ENCODE measurements at regions not wholly inside any gene's neighbourhood (a gene's known extent, or its start where the extent isn't known, plus 50 kb on each side); places are given as distances from the start of the nearest gene placed in this dataset.
A peak's percentile ranks its signal among the peaks of the same experiment; 100 is the strongest.
"Not testable (repeated sequence)": the region's sequence is repeated elsewhere in the genome, so short reads cannot be mapped to it uniquely, and the experiment has no call there.

DNA sequence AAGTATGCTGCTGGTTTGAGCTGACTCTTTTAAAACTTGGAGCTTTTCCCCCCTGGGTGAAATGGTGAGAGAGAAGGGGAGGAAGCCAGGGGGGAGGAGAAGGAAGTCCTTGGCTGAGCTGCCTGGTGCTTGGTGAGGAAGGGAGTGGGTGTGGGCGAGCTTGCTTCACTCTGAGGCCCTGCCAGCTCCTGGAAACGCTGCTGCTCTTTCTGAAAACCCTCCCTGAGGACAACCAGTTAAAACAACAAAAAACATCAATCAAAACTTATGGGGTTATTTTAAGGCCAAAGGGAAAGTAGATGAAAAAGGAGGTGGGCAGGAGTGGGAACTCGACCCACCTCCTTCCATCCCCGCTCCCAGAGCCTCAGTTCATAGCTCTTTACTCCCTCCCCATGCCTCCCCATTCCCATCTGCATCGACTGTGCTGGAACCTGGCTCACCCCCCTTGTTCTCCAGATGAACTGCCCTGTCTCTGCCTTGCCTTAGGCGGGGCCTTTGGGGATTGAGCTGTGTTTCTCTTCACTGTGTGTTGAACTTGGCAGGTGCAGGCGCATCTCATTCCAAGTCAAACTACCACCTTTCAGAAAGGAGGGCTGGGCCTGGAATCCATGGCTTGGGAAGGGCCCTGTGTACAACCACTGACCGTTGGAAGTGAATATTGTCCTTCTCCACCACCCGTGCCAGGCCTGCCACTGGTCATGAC lies 166.1 kb downstream of the ZNF621 start:
- no peak overlapping the region for H3K4me3 ChIP-seq (replicated peaks in 1 of 3)
- DNase-seq, result peak; percentile 70 to 75
- 15 to 38% methylated on average over 9 of the region's 9 CpGs for WGBS, 2 donors
- H3K36me3 ChIP-seq, result no peaks in the 10 kb centered on the region
- no peaks in the 10 kb centered on the region for H3K9me3 ChIP-seq
- H3K27ac ChIP-seq, result peak overlapping the region; percentile 42 to 64 (median 44)
- intact Hi-C loops (cut with DNase I), result no loop called here
- H3K27me3 ChIP-seq, result no peaks in the 10 kb centered on the region
- TF ChIP-seq POLR2A (IDR thresholded peaks at IDR 0.05), result no peak
- peaks cover 30 to 44% of the 10 kb centered on the region in 2 donors for H3K4me1 ChIP-seq

DNA sequence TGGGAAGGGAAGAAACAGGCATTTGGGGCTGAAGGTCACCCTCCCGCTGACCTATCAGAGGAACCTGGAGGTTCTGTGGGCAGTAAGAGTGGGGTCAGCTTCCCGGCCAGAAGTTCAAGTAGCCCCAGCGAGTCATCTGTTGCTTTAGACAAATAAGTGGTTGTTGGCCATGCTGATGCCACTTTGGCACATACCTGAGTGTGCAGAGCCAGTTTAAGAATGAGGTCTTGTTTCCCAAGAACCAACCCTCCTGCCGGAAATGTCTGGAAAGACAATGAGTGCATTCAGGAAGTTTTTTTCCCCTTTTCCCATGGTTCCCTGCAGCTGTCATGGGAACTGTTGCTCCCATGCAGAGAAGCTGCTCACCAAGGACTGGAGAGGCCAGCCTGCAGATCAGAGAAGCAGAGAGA lies 166.7 kb downstream of the ZNF621 start:
- Histone ChIP-seq H3K4me1 (peaks cover 30 to 44% of the 10 kb centered on the region in 2 donors), H3K9me3 (no peaks in the 10 kb centered on the region), H3K27me3 (no peaks in the 10 kb centered on the region), H3K36me3 (no peaks in the 10 kb centered on the region), H3K4me3 (replicated peaks in 1 of 3) (no peak overlapping the region), H3K27ac (peak overlapping the region; percentile 42 to 64 (median 44))
- intact Hi-C loops (cut with DNase I), result no loop called here
- WGBS, 2 donors, result 32 to 37% methylated on average over 4 of the region's 4 CpGs
- DNase-seq, result peak; percentile 69 to 76
- TF ChIP-seq, protein P1, sequence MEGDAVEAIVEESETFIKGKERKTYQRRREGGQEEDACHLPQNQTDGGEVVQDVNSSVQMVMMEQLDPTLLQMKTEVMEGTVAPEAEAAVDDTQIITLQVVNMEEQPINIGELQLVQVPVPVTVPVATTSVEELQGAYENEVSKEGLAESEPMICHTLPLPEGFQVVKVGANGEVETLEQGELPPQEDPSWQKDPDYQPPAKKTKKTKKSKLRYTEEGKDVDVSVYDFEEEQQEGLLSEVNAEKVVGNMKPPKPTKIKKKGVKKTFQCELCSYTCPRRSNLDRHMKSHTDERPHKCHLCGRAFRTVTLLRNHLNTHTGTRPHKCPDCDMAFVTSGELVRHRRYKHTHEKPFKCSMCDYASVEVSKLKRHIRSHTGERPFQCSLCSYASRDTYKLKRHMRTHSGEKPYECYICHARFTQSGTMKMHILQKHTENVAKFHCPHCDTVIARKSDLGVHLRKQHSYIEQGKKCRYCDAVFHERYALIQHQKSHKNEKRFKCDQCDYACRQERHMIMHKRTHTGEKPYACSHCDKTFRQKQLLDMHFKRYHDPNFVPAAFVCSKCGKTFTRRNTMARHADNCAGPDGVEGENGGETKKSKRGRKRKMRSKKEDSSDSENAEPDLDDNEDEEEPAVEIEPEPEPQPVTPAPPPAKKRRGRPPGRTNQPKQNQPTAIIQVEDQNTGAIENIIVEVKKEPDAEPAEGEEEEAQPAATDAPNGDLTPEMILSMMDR (IDR thresholded peaks at IDR 0.05), result no peak
- no peak for TF ChIP-seq POLR2A (IDR thresholded peaks at IDR 0.05)

DNA sequence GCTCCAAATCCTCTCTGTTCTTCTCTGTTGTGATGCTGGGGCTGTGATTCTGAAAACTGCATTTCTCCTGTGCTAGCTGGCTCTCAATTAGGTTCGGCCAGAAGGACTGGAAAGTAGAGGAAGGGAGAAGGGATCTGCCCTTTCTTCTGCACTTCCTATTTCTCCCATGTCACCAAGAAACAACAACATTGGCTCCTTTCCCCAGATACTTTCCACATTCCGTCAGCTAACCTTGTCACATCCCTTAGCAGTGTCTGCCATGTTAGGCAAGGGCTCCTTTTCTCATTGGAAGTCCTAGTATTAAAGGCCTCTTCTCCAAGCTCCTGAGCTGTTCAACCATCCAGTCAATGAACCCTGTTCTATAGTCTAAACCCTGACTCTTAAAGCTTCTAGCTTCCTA lies 171.1 kb downstream of the ZNF621 start:
- Histone ChIP-seq H3K27ac (no peak overlapping the region), H3K4me1 (peaks cover 18 to 27% of the 10 kb centered on the region in 2 donors), H3K36me3 (no peaks in the 10 kb centered on the region), H3K27me3 (no peaks in the 10 kb centered on the region), H3K9me3 (no peaks in the 10 kb centered on the region), H3K4me3 (replicated peaks in 1 of 3) (no peak overlapping the region)
- 73 to 74% methylated on average over 2 of the region's 2 CpGs for WGBS, 2 donors
- TF ChIP-seq, protein P1 (IDR thresholded peaks at IDR 0.05), result no peak
- no peak for TF ChIP-seq POLR2A (IDR thresholded peaks at IDR 0.05)
- intact Hi-C loops (cut with DNase I), result no loop called here
- DNase-seq, result no peak

DNA sequence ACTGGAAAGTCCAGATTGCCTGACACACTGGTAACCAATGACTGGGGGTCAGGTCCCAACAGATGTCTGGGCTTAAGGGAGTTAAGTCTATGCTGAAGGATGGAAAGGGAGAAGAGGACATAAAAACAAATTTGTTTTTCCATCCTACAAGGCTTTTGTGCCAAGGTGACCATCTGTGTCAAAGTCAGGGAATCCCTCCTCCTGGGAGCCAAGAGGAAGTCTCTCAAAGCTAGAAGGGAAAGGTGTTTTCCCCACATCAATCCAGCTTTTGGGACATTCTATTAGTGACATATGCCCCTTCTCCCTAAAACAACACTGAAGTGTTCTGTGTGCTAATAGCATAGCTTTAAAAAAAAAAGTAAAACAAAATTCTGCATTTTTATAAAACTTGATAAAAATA lies 173.9 kb downstream of the ZNF621 start:
- H3K27ac ChIP-seq; H3K4me3 ChIP-seq (replicated peaks in 1 of 3); H3K9me3 ChIP-seq; intact Hi-C loops (cut with DNase I); DNase-seq; H3K36me3 ChIP-seq; H3K4me1 ChIP-seq; H3K27me3 ChIP-seq: not testable (repeated sequence)

DNA sequence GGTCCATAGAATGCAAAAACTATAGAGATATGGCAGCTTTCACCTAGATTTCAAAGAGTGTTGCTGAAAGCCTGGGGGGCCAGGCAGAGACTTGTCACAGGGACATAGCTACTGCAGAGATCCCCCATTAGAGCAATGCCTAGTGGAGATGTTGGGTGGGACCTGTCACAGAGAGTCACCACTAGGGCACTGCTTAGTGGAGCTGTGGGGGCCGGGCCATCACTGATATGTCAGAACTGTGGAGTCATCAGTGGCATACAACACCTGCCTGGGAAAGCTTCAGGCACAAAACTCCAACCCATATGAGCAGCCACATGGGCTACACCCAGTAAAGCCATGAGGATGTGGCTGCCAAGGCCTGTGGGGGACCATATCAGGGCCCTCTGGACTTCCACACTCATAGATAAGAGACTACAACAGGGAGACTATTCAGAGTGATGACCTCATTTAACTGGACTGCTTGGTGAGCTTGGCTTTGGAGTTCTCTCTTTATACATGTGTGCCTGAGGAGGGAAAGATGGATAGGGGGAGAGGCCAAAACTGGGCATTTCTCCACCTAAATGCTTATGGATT lies 176.3 kb downstream of the ZNF621 start:
- intact Hi-C loops (cut with DNase I), result no loop called here
- Histone ChIP-seq H3K27me3 (no peaks in the 10 kb centered on the region), H3K36me3 (no peaks in the 10 kb centered on the region), H3K27ac (no peak overlapping the region), H3K4me1 (no peaks in the 10 kb centered on the region), H3K9me3 (no peaks in the 10 kb centered on the region), H3K4me3 (replicated peaks in 1 of 3) (no peak overlapping the region)
- 86 to 100% methylated on average over 1 of the region's 1 CpG for WGBS, 2 donors
- no peak for DNase-seq
- TF ChIP-seq POLR2A (IDR thresholded peaks at IDR 0.05), result no peak

DNA sequence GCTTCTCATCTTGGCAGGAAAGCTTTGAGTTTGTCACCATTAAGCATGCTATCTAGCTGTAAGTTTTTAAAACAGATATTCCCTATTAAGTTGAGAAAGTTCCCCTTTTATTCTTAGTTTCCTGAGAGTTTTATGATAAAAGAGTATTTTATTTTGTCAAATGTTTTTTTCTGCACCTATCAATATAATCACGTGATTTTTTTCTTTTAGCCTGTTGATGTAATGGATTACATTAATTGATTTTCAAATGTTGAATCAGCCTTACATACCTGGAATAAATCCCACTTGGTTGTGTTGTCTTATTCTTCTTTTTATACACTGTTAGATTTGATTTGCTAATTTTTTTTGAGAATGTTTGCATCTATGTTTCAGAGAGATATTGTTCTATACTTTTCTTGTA lies 179.5 kb downstream of the ZNF621 start:
- H3K27me3 ChIP-seq, result no peaks in the 10 kb centered on the region

More for the DNA sequence above, 179.5 kb downstream of the ZNF621 start:
- intact Hi-C loops (cut with DNase I), result no loop called here
- Histone ChIP-seq H3K4me1 (no peaks in the 10 kb centered on the region), H3K9me3 (no peaks in the 10 kb centered on the region), H3K36me3 (no peaks in the 10 kb centered on the region), H3K4me3 (replicated peaks in 1 of 3) (no peak overlapping the region), H3K27ac (no peak overlapping the region)
- 81 to 84% methylated on average over 1 of the region's 1 CpG for WGBS, 2 donors
- no peak for TF ChIP-seq POLR2A (IDR thresholded peaks at IDR 0.05)
- TF ChIP-seq, protein P1 (IDR thresholded peaks at IDR 0.05), result no peak
- no peak for DNase-seq

All from thyroid gland (tissue), 4 donors.